IMR-90 (cell line): ENCODE measurements at regions not wholly inside any gene's neighbourhood (a gene's known extent, or its start where the extent isn't known, plus 50 kb on each side); places are given as distances from the start of the nearest gene placed in this dataset.

Experiments
- CTCF ChIP-seq: conservative IDR thresholded peaks from 2 replicates; pipeline ENCODE4 v1.5.1; 2012; ENCODE audit warnings: mild to moderate bottlenecking, low read depth, low read length, improper control_type of control experiment
- FOS ChIP-seq: fragments of 150-350 bp; IDR thresholded peaks from 2 replicates; pipeline ENCODE4 v1.6.1; 2016; ENCODE audit warnings: low read depth, low read length
- NFE2L2 ChIP-seq: fragments of 150-350 bp; IDR thresholded peaks from 2 replicates; pipeline ENCODE4 v1.6.1; 2016; ENCODE audit warnings: low read depth, mild to moderate bottlenecking, low read length
- POLR2A ChIP-seq: IDR thresholded peaks from 2 replicates; pipeline ENCODE4 v1.6.1; 2012; ENCODE audit warnings: mild to moderate bottlenecking, low read depth, low read length
- RAD21 ChIP-seq: IDR thresholded peaks from 2 replicates; pipeline ENCODE4 v1.6.1; 2012; ENCODE audit warnings: low read length, improper control_type of control experiment
- RCOR1 ChIP-seq: IDR thresholded peaks from 2 replicates; pipeline ENCODE4 v1.6.1; 2012; ENCODE audit warnings: mild to moderate bottlenecking, low read length, improper control_type of control experiment; ENCODE audit not compliant: insufficient replicate concordance
- RFX5 ChIP-seq: IDR thresholded peaks from 2 replicates; pipeline ENCODE4 v1.8.0; 2012; ENCODE audit warnings: low read depth, mild to moderate bottlenecking, low read length, moderate library complexity
- SMC3 ChIP-seq: fragments of 150-350 bp; IDR thresholded peaks from 2 replicates; pipeline ENCODE4 v1.6.1; 2016; ENCODE audit warnings: low read depth, mild to moderate bottlenecking, antibody characterized with exemption, low read length, moderate library complexity
- USF2 ChIP-seq: fragments of 150-350 bp; IDR thresholded peaks from 2 replicates; pipeline ENCODE4 v1.6.1; 2017; ENCODE audit warnings: mild to moderate bottlenecking, antibody characterized with exemption, low read length, low read depth

GRCh38 chr11:114779189-114779588, 100.9 kb downstream of the NXPE2 start:
- TF ChIP-seq CTCF (no peak), POLR2A (no peak), SMC3 (no peak), USF2 (no peak), RFX5 (no peak), NFE2L2 (no peak), RAD21 (no peak), FOS (no peak), RCOR1 (no peak)
